ENCODE measurements at regions not wholly inside any gene's neighbourhood (a gene's known extent, or its start where the extent isn't known, plus 50 kb on each side); places are given as distances from the start of the nearest gene placed in this dataset.
"Not testable (repeated sequence)": the region's sequence is repeated elsewhere in the genome, so short reads cannot be mapped to it uniquely, and the experiment has no call there.

- H3K27me3 Mint-ChIP-seq (ENCODE audit: unreplicated experiment), result no peaks in the 10 kb centered on the region
- H3K4me1 Mint-ChIP-seq (ENCODE audit: low read depth, unreplicated experiment), result no peaks in the 10 kb centered on the region
- DNase-seq, result no peak
- TF ChIP-seq, protein P1, sequence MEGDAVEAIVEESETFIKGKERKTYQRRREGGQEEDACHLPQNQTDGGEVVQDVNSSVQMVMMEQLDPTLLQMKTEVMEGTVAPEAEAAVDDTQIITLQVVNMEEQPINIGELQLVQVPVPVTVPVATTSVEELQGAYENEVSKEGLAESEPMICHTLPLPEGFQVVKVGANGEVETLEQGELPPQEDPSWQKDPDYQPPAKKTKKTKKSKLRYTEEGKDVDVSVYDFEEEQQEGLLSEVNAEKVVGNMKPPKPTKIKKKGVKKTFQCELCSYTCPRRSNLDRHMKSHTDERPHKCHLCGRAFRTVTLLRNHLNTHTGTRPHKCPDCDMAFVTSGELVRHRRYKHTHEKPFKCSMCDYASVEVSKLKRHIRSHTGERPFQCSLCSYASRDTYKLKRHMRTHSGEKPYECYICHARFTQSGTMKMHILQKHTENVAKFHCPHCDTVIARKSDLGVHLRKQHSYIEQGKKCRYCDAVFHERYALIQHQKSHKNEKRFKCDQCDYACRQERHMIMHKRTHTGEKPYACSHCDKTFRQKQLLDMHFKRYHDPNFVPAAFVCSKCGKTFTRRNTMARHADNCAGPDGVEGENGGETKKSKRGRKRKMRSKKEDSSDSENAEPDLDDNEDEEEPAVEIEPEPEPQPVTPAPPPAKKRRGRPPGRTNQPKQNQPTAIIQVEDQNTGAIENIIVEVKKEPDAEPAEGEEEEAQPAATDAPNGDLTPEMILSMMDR (IDR thresholded peaks at IDR 0.05; ENCODE audit: partially characterized antibody, unreplicated experiment), result no peak
- no peak overlapping the region for H3K4me3 Mint-ChIP-seq (ENCODE audit: unreplicated experiment)
- no peaks in the 10 kb centered on the region for H3K36me3 Mint-ChIP-seq (ENCODE audit: unreplicated experiment)
- no peak overlapping the region for H3K27ac Mint-ChIP-seq (ENCODE audit: unreplicated experiment)
- H3K9me3 Mint-ChIP-seq (ENCODE audit: unreplicated experiment), result no peaks in the 10 kb centered on the region
These were observed 1035.2 kb upstream of the SLIT2 start for GRCh38 chr4:19216476-19216875.

DNA sequence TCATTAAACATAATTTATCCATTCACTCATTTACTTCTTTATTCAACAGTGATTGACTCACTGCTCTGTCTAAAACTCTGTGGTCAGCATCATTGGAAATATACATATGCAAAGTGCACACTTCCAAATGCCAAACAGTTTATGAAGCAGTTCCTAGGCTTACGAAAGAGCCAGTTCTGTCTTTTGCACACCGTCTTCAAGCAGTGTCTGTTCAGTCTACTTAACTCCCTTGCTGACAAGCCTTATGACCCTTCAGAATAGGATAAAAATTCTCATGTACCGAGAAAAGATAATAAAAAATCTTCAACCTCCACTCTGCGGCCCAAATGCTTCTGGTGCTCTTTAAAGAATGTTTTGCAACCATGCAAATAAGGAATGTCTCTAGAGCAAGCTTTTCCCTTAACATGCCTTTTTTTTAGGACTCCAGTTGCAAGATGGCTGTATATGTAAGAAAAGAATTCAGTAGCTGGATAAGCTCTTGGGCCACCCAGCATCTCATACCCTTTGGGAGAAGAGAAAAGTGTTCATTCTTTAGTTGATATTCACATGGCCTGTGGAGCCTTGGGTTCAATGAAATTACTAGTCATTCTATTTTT lies 1037.0 kb upstream of the SLIT2 start:
- no peak overlapping the region for H3K27ac Mint-ChIP-seq (ENCODE audit: unreplicated experiment)
- DNase-seq, result no peak

DNA sequence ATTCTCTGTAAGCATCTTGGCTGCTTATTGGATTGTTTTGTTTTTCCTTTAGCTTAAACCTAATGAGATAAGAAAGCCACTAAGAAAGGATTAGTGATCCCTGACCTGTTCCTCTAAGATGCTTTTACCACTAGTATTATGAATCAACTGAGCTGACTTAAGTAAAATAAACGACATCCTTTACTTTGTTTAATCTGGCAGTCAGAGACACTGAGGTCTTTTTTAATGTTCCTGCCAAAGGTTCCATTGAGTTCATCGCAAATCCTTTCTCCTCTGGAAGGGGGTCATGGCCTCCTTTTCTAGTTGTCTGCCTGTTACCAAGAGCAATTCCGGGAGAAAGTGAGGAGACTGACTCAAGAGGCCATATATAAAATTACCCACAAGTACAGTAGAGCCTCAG lies 1038.3 kb upstream of the SLIT2 start:
- H3K4me3 Mint-ChIP-seq (ENCODE audit: unreplicated experiment), result no peak overlapping the region
- no peak for DNase-seq
- TF ChIP-seq, protein P1 (IDR thresholded peaks at IDR 0.05; ENCODE audit: partially characterized antibody, unreplicated experiment), result no peak

More for the DNA sequence above, 1037.0 kb upstream of the SLIT2 start:
- Mint-ChIP-seq H3K36me3 (ENCODE audit: unreplicated experiment) (no peaks in the 10 kb centered on the region), H3K9me3 (ENCODE audit: unreplicated experiment) (no peaks in the 10 kb centered on the region), H3K4me1 (ENCODE audit: low read depth, unreplicated experiment) (no peaks in the 10 kb centered on the region), H3K27me3 (ENCODE audit: unreplicated experiment) (no peaks in the 10 kb centered on the region), H3K4me3 (ENCODE audit: unreplicated experiment) (no peak overlapping the region)
- TF ChIP-seq, protein P1 (IDR thresholded peaks at IDR 0.05; ENCODE audit: partially characterized antibody, unreplicated experiment), result no peak

DNA sequence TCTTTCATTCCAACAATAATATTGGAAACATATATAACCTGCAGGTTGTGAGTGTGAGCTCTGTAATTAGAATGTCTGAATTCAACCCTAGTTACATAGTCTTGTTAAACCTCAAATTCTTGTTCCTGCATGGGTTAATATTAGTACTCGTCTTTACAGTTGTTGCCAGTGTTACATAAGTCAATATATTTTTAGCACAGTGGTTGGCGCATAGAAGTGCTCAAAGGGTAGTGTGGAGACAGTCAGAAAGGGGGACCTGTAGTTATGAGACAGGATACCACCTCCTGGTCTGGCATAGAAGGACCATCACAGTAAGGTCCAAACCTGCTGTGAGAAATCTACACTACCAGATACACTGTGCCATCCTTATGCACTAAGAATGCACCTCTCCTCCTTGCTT lies 1045.9 kb upstream of the SLIT2 start:
- no peak overlapping the region for H3K27ac Mint-ChIP-seq (ENCODE audit: unreplicated experiment)
- H3K4me3 Mint-ChIP-seq (ENCODE audit: unreplicated experiment), result no peak overlapping the region
- peaks cover 1% of the 10 kb centered on the region for H3K27me3 Mint-ChIP-seq (ENCODE audit: unreplicated experiment)
- DNase-seq, result no peak
- H3K9me3 Mint-ChIP-seq (ENCODE audit: unreplicated experiment), result no peaks in the 10 kb centered on the region
- TF ChIP-seq, protein P1 (IDR thresholded peaks at IDR 0.05; ENCODE audit: partially characterized antibody, unreplicated experiment), result no peak
- no peaks in the 10 kb centered on the region for H3K4me1 Mint-ChIP-seq (ENCODE audit: low read depth, unreplicated experiment)
- H3K36me3 Mint-ChIP-seq (ENCODE audit: unreplicated experiment), result no peaks in the 10 kb centered on the region

More for the DNA sequence above, 1038.3 kb upstream of the SLIT2 start:
- no peak overlapping the region for H3K27ac Mint-ChIP-seq (ENCODE audit: unreplicated experiment)
- peaks cover 1% of the 10 kb centered on the region for H3K27me3 Mint-ChIP-seq (ENCODE audit: unreplicated experiment)
- H3K4me1 Mint-ChIP-seq (ENCODE audit: low read depth, unreplicated experiment), result no peaks in the 10 kb centered on the region
- H3K9me3 Mint-ChIP-seq (ENCODE audit: unreplicated experiment), result no peaks in the 10 kb centered on the region
- H3K36me3 Mint-ChIP-seq (ENCODE audit: unreplicated experiment), result no peaks in the 10 kb centered on the region

- H3K27me3 Mint-ChIP-seq (ENCODE audit: unreplicated experiment); H3K9me3 Mint-ChIP-seq (ENCODE audit: unreplicated experiment); DNase-seq; H3K36me3 Mint-ChIP-seq (ENCODE audit: unreplicated experiment); H3K27ac Mint-ChIP-seq (ENCODE audit: unreplicated experiment); H3K4me1 Mint-ChIP-seq (ENCODE audit: low read depth, unreplicated experiment); H3K4me3 Mint-ChIP-seq (ENCODE audit: unreplicated experiment): not testable (repeated sequence)
These were observed 1053.9 kb upstream of the SLIT2 start for GRCh38 chr4:19197838-19198237.

Measured in glutamatergic neuron (in vitro differentiated cells).